HS-5 (cell line): ENCODE measurements at regions not wholly inside any gene's neighbourhood (a gene's known extent, or its start where the extent isn't known, plus 50 kb on each side); places are given as distances from the start of the nearest gene placed in this dataset.
"Not testable (repeated sequence)": the region's sequence is repeated elsewhere in the genome, so short reads cannot be mapped to it uniquely, and the experiment has no call there.

Source experiments
- DNase-seq: peaks from one replicate; pipeline ENCODE4 v3.0.0-alpha.2; 2012; ENCODE audit warnings: low read depth

DNA sequence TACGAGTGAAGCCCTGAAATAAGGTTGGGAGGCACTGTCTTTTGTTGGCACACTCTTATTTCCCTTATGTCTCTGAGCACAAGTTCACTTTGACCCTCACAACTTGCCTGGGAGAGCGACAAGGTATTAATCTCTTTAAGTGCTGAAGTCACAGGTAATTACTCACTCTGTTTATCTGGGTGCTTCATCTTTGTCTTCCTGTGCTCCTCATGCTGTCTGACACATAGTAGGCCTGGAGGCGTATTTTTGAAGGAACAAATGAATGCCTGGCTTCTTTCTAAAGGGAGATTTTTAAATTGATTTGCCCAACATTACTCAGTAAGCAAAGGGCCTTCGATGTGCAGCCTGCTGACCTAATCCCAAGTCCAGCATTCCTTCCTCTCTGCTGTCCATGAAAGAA, 507.1 kb upstream of the TNP1 start:
- no peak for DNase-seq

DNA sequence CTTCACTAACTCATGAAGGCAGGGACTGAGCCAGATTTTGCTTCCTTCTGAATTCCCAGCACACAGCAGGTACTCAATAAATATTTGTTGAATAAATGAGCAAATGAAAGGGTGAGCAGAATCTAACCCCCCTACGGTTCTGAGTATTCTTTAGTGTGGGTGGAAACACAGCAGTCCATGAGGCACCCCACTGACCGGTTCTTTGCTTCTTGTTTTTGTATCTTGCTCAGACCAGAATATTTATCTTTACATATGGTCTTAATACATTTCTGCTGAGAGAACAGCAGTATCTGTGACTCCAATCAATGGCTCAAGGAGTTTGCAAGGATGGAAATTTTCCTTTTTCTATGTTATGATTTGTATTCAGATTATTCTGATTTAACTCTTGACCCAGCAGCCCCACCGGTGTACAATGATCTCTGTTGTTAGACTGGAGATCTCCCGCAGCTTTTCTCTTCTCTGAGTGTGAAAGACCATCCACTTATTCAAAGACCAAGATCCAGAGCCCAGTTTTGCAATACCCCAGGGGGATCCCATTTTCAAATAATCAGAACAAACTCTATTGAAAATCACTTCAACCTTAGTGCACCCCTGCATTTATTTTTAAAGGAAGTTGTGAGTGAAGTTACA, 506.5 kb upstream of the TNP1 start:
- DNase-seq: no peak

DNA sequence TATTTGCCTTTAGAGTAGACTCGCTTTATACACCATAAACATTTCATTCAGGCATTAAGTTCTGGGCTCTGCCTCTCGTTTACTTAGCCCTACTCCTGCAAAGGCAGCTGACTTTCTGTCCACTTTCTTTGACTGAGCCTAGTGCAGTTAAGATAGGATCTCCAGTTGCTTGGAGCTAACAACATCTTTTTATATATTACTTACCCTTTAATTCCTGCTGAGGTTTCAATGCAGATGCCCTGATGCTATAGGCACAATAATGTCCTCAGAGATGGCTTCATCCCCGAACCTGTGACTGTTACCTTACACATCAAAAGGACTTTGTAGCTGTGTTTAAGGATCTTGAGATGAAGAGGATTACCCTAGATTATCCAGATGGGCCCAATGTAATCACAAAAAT, 505.8 kb upstream of the TNP1 start:
- DNase-seq: no peak

DNA sequence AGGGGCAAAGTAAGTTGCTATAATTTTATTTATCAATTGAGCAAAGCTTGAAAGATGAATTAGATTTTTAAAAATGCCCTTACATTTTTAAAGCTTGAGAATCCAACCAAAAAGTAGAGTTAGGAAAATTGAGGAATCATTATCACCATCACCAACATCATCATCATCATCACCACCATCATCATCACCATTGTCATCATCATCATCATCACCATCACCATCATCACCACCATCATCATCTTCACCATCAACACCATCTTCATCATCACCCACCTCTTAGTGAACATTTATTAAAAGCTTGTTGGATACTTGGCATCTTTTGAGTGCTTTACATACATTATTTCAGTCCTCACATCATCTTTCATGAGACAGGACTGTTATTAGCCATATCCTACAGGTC, 504.4 kb upstream of the TNP1 start:
- no peak for DNase-seq

DNA sequence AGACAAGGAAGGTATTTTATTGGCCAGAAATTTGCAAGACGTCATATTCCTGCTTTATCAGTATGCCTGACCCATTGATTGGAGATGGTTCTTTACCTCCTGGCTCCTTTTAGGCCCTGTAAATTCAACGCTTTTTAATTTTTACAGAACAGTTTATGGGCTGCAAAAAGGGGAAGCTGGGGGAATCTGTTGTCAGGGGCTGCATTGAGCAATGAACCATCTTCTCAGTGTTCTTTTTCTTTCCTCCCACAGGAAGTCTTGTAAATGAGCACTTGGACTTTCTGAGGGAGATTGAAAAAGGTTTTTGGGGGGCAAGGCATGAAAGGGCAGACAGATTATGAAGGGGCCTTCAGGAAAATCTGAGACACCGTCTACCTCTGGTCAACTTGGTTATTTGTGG, 503.6 kb upstream of the TNP1 start:
- no peak for DNase-seq

DNA sequence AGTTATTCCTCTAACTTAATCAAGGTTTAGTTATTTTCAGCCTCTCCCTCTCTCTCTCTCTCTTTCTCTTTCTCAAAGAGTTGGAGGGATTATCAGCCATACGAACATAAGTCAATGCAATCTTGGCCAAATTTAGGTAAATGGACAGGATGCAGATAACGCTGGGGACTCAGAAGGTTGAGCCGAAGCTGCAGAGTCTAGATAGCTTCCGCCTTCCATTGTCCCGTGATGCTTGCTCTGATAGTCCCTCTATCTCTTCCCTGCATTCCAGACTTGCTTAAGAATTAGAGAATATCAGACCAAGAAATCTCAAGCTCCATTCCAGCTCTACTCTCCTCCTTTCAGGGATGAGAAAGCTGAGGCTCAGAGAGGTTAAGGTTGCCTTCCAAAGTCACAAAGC, 502.8 kb upstream of the TNP1 start:
- DNase-seq: no peak

DNA sequence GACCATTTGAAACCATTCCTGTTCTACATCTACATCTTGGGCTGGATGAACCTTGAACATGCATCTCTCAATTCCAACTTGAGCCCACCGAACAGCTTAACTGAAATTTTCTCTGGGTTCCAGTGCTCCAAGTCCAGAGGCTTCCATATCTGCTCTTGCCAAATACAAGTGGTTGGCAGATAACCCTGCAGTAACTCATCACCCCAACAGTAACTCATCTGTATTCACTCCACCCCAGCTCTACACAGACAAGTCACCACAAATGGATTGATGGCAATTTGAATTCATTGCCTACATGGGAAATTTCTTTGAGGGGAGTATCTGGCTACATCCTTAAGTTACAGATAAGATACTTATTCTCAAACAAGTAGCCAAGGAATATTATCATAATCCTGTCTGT, 502.4 kb upstream of the TNP1 start:
- no peak for DNase-seq

DNA sequence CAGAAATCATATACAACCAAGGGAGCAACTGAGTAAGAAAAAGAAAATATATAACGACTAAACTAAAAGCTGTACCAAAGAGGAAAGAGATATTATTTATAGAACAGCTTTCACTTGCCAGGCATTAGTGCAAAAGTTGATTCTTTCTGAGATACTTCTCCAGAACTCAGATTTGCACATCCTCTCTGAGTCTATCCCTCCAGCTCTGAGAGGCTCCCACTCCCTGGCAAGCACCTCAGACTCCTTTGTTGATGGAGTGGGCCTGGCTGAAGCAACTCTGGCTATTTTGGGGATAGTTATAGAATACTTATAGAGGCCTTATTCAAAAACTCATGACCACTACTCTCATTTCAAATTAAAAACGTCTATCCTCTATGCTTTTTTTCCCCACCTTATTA, 501.6 kb upstream of the TNP1 start:
- no peak for DNase-seq

DNA sequence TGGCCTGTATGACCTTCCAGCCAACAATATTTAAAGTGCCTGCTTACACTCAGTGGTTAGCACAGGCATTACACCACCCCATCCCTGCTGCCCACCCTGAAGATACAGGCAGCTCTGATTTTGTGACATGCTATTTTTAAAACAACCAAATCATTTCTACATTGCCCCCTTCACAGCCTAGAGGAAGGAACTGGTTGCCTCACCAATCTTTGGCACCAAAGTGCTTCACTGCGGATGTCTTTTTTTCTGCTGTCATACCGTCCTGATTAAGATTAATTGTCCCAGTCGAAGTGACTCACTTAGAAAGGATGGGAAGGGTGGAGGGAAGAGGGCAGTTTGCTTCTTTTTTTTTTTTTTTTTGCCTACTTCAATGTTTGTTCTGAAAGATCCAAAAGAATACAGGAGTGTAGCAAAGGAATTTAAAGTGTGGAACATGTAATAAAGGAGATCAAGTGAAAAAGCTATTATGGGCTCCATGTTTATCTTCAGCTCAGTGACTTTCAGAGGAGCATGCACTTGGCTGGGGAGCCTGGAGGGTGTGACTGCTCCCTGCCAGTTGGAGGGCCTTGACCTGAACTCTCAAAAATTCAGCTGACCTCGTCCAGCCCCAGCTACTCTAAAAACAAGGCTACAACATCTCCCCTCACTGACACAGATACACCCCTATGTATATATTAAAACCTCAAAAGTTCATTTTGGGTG, 501.1 kb upstream of the TNP1 start:
- DNase-seq: peak; percentile 74

DNA sequence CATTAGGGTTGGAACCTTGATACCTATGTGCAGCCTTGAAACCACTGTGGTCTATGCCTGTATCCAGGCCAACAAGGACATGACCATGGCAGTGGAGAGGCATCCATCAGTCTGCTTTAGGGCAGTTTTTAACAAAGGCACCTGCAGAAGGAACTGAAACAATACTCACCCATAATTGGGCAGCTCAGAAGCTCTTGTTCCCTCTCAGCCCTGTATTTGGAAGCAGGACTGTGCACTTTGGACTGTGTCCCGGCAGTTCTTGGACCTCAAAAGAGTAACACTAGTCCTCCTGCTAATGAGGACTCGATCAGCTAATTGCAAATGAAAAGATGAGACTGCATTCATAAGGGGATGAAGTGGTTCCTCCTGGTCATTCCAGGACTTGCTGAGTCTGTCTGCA, 500.2 kb upstream of the TNP1 start:
- no peak for DNase-seq

DNA sequence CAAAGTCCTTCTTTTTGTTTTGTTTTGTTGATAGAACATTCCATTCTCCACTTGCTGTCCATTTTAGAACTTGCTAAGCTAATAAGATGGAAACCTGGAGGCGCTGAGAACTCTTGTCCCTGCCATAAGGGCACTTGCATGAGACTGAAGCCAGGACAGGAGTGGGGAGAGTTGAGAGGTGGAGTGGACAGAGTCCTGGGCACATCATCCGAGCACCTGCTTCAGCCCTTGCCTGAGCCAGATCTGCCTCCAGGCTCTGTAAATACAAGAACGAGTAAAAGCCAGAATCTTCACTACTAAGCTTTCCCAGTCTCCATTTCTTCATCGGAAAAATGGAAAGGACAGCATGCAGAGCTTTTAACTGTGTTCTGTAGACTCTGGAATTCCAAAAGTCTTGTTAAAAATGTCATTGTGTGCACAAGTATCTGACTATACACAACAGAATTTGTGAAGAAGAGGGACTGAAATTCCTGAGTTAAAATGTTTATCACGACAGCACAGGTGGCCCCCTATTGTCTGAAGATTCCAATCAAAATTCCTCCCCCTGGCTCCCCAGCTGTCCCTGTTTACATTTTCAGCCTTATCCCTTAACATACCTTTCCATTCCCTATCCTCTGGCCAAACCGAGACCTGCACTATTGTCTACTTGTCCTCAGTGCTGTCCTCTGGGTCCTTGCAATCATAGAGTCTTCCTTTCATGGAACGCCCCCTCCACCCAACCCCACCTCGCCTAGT, 498.2 kb upstream of the TNP1 start:
- no peak for DNase-seq

DNA sequence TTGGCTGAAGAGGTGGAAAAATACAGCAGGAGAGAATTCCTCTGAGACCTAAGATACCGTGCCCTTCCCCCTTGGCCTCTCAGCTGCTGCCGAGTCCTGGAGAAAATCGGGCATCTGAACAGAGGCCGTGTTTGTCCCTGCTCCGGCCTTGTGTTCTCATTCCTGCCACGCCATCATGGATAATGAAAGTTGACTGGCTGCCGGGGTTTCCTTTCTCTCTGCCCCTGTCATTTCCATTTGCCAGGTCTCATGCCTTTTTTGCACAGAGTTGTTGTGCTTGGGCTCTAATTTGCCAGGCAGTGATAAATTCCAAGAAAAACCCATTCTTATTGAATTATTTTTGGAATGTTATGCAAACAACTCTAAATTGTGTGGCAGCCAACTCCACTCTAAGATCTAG, 496.9 kb upstream of the TNP1 start:
- no peak for DNase-seq

DNA sequence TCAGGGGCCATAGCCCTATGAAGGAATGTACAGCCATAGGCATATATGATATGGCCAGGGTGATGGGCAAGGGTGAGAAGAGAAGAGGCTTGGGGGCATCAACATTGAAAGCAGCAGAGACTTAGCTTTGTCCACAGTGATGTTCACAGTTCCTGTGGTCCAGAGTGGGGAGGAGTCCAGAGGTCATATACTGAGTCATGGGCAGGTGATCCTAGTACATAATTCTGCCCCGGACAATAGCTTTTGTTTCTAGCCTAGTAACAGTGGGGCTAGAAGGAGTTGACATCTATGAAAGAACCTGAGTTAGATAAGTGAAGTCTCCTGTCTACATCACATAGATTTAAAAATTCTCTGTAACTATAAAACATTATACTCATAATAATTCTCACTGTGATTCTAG, 496.3 kb upstream of the TNP1 start:
- no peak for DNase-seq

DNA sequence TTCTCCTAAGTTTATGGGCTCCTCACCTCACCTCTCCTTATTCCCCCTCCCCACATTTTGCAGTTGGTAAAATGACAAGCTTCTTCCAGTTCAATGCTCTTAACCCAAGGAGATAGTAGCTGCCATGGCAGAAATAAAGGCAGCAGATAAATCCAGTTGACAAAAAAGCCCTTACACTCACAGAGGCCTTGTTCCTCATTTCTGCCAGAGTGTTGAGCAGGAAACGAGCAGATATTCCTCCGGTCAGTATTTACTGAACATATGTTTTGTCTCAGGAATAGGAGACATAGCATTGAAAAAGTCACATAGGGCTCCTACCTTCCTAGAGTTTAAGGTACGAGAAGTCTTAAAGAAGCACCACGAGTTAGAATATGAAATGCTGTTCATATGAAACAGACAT, 493.7 kb upstream of the TNP1 start:
- DNase-seq: no peak

DNA sequence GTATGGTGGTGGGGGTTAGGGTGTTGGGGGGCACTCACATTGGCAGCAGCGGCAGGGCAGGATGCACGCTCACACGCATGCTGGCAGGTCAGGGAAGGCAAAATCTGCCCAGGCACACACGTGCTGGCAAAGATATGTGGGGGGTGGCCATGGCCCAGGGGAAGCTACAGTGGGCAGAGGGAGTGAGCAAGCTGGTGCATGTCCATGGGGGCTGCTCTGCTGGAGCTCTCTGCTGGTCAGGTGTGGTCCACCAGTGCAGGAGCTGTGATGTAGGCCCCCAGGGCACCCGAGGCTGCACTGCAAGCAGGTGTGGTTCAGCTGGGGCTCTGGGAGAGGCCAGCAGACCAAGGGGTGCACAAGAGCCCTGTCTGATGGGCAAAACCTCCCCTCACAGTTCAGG, 491.5 kb upstream of the TNP1 start:
- no peak for DNase-seq

DNA sequence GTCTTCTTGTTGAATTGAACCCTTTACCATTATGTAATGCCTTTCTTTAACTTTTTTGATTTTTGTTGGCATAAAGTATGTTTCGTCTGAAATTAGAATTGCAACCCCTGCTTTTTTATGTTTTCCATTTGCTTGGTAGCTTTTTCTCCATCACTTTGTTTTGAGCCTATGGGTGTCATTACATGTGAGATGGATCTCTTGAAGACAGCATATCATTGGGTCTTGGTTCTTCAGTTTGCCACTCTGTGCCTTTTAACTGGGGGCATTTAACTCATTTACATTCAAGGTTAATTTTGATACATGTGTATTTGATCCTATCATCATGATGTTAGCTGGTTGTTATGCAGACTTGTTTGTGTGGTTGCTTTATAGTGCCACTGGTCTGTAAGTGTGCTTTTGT, 489.4 kb upstream of the TNP1 start:
- no peak for DNase-seq

DNA sequence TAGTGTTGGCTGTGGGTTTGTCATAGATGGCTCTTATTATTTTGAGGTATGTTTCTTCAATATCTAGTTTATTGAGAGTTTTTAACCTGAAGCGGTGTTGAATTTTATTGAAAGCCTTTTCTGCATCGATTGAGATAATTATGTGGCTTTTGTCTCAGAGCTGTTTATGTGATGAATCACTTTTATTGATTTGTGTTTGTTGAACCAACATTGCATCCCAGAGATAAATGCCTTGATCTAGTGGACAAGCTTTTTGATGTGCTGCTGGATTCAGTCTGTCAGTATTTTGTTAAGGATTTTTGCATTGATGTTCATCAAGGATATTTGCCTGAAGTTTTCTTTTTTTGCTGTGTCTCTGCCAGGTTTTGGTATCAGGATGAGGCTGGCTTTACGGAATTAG, 487.8 kb upstream of the TNP1 start:
- not testable (repeated sequence) for DNase-seq

DNA sequence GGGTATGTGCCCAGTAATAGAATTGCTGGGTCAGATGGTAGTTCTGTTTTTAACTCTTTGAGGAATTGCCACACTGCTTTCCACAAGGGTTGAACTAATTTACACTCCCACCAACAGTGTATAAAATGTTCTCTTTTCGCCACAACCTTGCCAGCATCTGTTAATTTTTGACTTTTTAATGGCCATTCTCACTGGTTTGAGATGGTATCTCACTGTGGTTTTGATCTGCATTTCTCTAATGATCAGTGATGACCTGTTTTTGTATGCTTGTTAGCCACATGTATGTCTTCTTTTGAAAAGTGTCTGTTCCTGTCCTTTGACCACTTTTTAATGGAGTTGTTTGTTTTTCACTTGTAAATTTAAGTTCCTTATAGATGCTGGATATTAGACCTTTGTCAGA, 486.2 kb upstream of the TNP1 start:
- DNase-seq: not testable (repeated sequence)

DNA sequence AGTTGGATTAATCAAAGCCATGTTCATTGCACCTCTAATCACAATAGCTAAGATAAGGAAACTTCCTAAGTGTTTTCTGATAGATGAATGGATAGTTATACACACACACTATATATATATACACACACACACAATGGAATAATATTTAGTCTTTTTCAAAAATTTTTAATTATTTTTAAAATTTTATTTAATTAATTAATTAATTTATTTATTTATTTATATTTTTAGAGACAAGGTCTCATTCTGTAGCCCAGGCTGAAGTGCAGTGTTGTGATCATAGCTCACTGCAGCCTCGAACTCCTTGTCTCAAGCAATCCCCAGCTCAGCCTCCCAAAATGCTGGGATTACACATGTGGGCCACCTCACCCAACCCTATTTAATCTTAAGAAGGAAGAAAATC, 481.0 kb upstream of the TNP1 start:
- DNase-seq: no peak

DNA sequence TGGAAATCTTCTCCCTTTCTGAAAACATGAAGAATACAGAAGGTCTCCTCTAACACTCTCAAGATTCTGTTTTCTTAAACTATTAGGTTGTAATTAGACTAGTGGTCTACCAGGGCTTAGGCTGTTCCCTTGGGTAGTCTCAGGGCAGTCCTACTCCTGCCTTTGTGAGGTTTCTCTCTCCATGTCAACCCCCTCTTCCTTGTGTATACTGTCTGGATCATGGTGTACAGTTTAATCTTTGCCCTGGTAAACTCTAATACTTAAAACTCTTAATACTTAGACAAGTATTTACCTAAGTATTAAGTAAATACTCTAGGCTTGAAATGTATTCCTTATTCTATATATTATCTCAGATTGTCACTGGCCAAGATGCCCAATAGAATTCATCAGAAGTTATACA, 480.3 kb upstream of the TNP1 start:
- no peak for DNase-seq

DNA sequence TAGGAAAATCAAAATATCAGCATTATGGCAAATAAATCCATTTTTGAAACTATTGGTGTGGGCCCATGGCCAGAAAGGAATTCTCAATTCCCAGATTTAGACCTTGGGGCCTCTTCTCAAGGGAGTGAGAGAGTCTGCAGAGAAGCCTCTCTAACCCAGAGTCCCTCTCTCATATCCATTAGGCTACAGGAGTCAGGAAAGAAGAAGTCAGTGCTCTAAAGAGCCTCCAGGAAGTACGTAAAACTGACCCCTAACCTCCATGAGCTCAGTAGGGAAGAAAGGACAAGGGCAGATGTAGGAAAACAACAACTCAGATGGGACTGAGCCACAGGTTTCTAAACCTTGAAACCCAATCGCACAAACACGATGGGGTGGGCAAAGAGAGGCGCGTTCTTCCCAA, 479.9 kb upstream of the TNP1 start:
- no peak for DNase-seq

DNA sequence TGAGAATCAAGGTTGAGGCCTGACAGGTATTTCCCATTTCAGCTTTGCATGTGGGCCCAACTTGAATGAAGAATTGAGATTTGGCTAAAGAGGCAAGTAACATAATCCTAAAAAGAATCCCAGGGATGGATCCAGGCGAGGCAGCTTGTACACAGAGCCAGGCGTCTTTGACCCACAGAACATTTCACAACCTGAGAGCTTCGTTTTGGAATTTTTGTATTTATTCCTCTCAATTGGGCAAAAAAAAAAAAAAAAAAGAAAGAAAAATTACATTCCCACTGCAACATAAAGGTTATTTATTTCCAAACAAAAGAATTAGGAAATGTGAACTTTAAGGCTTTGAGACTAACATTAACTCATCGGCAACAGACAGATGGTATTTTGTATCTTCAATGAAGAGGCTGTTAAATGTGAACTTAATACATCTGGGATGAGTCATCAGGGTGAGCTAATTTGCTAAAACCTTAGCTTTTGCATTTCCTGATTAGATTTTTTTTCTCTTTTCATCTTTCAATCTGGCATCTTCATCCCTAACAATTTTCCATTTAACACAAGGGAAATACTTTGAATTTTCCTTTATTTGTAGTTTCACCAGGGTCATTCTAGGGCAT, 478.5 kb upstream of the TNP1 start:
- DNase-seq: peak; percentile 75

DNA sequence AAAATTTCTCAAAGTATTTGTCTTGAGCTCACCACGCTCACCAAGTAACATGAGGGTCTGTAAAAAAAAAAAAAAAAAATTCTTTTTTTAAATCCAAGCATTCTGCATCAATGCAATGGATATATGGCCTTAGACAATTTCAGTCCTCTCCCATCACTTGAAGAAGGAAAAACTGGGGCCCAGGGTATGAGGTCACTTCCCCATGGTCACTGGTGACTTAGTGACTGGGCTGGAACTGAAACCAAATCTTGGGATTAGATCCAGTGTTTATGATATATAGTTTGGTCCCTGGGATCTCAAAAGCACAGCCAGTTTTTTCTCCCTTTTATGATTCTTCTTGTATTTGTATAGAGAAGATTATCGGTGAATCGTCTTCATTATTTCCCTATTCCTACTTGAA, 477.9 kb upstream of the TNP1 start:
- no peak for DNase-seq
